ENCODE measurements at regions not wholly inside any gene's neighbourhood (a gene's known extent, or its start where the extent isn't known, plus 50 kb on each side); places are given as distances from the start of the nearest gene placed in this dataset.

DNA sequence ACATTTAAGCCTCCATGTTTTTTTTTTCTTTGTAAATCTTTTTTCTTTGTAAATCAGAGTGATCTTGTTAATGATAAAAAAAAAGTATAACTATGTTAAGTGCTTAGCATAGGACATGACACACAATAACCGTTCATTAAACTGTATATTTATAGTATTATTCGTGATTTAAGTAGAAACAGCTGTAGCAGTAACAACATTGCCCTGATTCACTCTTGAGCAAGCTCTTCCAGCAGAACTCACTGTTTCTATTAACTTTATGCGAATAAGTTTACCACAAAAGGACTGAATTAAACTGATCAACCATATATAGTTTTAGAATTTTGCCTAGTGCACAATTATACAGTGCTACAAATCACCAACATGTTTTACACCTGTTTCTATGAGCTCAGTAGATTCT, 1338.0 kb upstream of the EYS start:
- H3K4me2 ChIP-seq = no peak overlapping the region
- ATAC-seq (no peak), FAIRE-seq (no peak), DNase-seq (ENCODE audit: low read depth in 1 of 2, low spot score in 1 of 2) (no peak)
- no peaks in the 10 kb centered on the region for H3K4me1 ChIP-seq
- TF ChIP-seq, protein P1, sequence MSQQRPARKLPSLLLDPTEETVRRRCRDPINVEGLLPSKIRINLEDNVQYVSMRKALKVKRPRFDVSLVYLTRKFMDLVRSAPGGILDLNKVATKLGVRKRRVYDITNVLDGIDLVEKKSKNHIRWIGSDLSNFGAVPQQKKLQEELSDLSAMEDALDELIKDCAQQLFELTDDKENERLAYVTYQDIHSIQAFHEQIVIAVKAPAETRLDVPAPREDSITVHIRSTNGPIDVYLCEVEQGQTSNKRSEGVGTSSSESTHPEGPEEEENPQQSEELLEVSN (IDR thresholded peaks at IDR 0.05; ENCODE audit: borderline replicate concordance, low read depth) = no peak
- TF ChIP-seq CEBPB (IDR thresholded peaks at IDR 0.05) (no peak), NR3C1 (IDR thresholded peaks at IDR 0.05) (no peak), EP300 (IDR thresholded peaks at IDR 0.05) (no peak), SREBF2 (IDR thresholded peaks at IDR 0.05) (no peak), RCOR1 (IDR thresholded peaks at IDR 0.05; ENCODE audit: low read depth, low read length) (no peak), NPAS2 (CRISPR knock-in tag; IDR thresholded peaks at IDR 0.05; ENCODE audit: borderline replicate concordance) (no peak), KDM5A (IDR thresholded peaks at IDR 0.05) (no peak), SMC3 (IDR thresholded peaks at IDR 0.05) (no peak), RNF2 (IDR thresholded peaks at IDR 0.05; ENCODE audit: borderline replicate concordance, low read depth) (no peak), KDM1A (IDR thresholded peaks at IDR 0.05; ENCODE audit: low read depth) (no peak), TFCP2L1 (CRISPR knock-in tag; IDR thresholded peaks at IDR 0.05) (no peak), MAFK (IDR thresholded peaks at IDR 0.05; ENCODE audit: partially characterized antibody) (no peak), POLR2AphosphoS2 (conservative IDR thresholded peaks at IDR 0.05; ENCODE audit: low read length) (no peak), CHD4 (IDR thresholded peaks at IDR 0.05; ENCODE audit: borderline replicate concordance) (no peak)
- TF ChIP-seq, protein P2, sequence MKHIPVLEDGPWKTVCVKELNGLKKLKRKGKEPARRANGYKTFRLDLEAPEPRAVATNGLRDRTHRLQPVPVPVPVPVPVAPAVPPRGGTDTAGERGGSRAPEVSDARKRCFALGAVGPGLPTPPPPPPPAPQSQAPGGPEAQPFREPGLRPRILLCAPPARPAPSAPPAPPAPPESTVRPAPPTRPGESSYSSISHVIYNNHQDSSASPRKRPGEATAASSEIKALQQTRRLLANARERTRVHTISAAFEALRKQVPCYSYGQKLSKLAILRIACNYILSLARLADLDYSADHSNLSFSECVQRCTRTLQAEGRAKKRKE (CRISPR knock-in tag; IDR thresholded peaks at IDR 0.05; ENCODE audit: low read depth) = no peak
- no peak overlapping the region for H3K27ac ChIP-seq
- POLR2A ChIA-PET = no interaction called here
- H3K4me3 ChIP-seq = no peak overlapping the region
- no peaks in the 10 kb centered on the region for H3K9me3 ChIP-seq
- 19% methylated on average over 3 of the region's 3 CpGs for WGBS (ENCODE audit: missing lambda C conversion rate)
- CTCF ChIA-PET = no interaction called here

DNA sequence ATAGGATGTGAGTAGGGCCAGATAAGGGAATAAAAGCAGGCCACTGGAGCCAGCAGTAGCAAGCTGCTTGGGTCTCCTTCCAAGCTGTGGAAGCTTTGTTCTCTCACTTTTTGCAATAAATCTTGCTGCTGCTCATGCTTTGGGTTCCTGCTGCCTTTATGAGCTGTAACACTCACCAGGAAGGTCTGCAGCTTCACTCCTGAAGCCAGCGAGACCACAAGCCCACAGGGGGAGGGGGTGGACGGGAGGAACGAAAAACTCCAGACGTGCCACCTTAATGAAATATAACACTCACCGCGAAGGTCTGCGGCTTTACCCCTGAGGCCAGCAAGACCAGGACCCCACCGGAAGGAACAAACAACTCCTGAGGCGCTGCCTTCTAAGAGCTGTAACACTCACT, 1324.4 kb upstream of the EYS start:
- WGBS (ENCODE audit: missing lambda C conversion rate) = 49% methylated on average over 7 of the region's 9 CpGs
- H3K9me3 ChIP-seq = no peaks in the 10 kb centered on the region
- H3K4me3 ChIP-seq = no peak overlapping the region
- no peak overlapping the region for H3K27ac ChIP-seq
- no peak for DNase-seq (ENCODE audit: low read depth in 1 of 2, low spot score in 1 of 2)
- no peak for TF ChIP-seq EP300 (IDR thresholded peaks at IDR 0.05)
- no peak for TF ChIP-seq RNF2 (IDR thresholded peaks at IDR 0.05; ENCODE audit: borderline replicate concordance, low read depth)
- TF ChIP-seq EHMT2 (IDR thresholded peaks at IDR 0.05; ENCODE audit: low read depth) = no peak
- TF ChIP-seq, protein P3, sequence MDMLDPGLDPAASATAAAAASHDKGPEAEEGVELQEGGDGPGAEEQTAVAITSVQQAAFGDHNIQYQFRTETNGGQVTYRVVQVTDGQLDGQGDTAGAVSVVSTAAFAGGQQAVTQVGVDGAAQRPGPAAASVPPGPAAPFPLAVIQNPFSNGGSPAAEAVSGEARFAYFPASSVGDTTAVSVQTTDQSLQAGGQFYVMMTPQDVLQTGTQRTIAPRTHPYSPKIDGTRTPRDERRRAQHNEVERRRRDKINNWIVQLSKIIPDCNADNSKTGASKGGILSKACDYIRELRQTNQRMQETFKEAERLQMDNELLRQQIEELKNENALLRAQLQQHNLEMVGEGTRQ (IDR thresholded peaks at IDR 0.05) = no peak
- no peak for TF ChIP-seq HOXB5 (CRISPR knock-in tag; IDR thresholded peaks at IDR 0.05)
- TF ChIP-seq ZSCAN20 (CRISPR knock-in tag; IDR thresholded peaks at IDR 0.05) = no peak
- TF ChIP-seq POLR2AphosphoS2 (conservative IDR thresholded peaks at IDR 0.05; ENCODE audit: low read length) = no peak
- TF ChIP-seq TP53 (CRISPR knock-in tag; IDR thresholded peaks at IDR 0.05) = no peak
- TF ChIP-seq, protein P4, sequence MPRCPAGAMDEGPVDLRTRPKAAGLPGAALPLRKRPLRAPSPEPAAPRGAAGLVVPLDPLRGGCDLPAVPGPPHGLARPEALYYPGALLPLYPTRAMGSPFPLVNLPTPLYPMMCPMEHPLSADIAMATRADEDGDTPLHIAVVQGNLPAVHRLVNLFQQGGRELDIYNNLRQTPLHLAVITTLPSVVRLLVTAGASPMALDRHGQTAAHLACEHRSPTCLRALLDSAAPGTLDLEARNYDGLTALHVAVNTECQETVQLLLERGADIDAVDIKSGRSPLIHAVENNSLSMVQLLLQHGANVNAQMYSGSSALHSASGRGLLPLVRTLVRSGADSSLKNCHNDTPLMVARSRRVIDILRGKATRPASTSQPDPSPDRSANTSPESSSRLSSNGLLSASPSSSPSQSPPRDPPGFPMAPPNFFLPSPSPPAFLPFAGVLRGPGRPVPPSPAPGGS (IDR thresholded peaks at IDR 0.05) = no peak
- CTCF ChIA-PET = no interaction called here
- POLR2A ChIA-PET = no interaction called here
- no peak overlapping the region for H3K4me2 ChIP-seq
- no peak for ATAC-seq
- H3K4me1 ChIP-seq = no peaks in the 10 kb centered on the region
- no peak for FAIRE-seq

DNA sequence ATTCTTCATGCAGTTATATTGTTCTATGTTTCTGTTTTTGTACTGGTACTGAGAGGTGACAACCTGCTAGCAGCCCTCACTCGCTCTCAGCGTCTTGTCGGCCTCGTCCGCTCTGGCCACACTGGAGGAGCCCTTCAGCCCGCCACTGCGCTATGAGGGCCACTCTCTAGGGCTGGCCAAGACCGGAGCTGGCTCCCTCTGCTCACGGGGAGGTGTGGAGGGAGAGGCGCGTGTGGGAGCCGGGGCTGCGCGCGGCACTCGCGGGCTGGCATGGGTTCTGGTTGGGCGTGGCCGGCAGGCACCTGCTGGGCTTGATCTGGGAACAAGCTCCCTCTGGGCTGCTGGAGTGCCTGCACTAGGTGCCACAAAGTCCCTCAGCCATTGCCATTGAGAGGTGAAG, 1323.8 kb upstream of the EYS start:
- no peak for DNase-seq (ENCODE audit: low read depth in 1 of 2, low spot score in 1 of 2)
- POLR2A ChIA-PET = no interaction called here
- no peak overlapping the region for H3K4me2 ChIP-seq
- WGBS (ENCODE audit: missing lambda C conversion rate) = 96% methylated on average over 4 of the region's 19 CpGs
- ATAC-seq = no peak
- no peaks in the 10 kb centered on the region for H3K4me1 ChIP-seq
- H3K4me3 ChIP-seq = no peak overlapping the region
- CTCF ChIA-PET = no interaction called here
- TF ChIP-seq JUN (IDR thresholded peaks at IDR 0.05) (no peak), EP300 (IDR thresholded peaks at IDR 0.05) (no peak), ZC3H11A (IDR thresholded peaks at IDR 0.05) (no peak), ZNF302 (CRISPR knock-in tag; IDR thresholded peaks at IDR 0.05) (no peak), ZFP36 (IDR thresholded peaks at IDR 0.05; ENCODE audit: borderline replicate concordance, partially characterized antibody) (no peak), ZSCAN20 (CRISPR knock-in tag; IDR thresholded peaks at IDR 0.05) (no peak), NPAS2 (CRISPR knock-in tag; IDR thresholded peaks at IDR 0.05; ENCODE audit: borderline replicate concordance) (no peak), ESRRA (IDR thresholded peaks at IDR 0.05; ENCODE audit: borderline replicate concordance, low read length) (no peak), CHD4 (IDR thresholded peaks at IDR 0.05; ENCODE audit: borderline replicate concordance) (no peak), MAZ (IDR thresholded peaks at IDR 0.05; ENCODE audit: borderline replicate concordance, low read depth, low read length) (no peak)
- TF ChIP-seq, protein P5, sequence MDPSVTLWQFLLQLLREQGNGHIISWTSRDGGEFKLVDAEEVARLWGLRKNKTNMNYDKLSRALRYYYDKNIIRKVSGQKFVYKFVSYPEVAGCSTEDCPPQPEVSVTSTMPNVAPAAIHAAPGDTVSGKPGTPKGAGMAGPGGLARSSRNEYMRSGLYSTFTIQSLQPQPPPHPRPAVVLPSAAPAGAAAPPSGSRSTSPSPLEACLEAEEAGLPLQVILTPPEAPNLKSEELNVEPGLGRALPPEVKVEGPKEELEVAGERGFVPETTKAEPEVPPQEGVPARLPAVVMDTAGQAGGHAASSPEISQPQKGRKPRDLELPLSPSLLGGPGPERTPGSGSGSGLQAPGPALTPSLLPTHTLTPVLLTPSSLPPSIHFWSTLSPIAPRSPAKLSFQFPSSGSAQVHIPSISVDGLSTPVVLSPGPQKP (IDR thresholded peaks at IDR 0.05; ENCODE audit: low read depth, low read length) = no peak
- H3K27ac ChIP-seq = no peak overlapping the region
- no peaks in the 10 kb centered on the region for H3K9me3 ChIP-seq
- no peak for FAIRE-seq

Data from A549 (cell line).